ENCODE measurements at regions not wholly inside any gene's neighbourhood (a gene's known extent, or its start where the extent isn't known, plus 50 kb on each side); places are given as distances from the start of the nearest gene placed in this dataset.

DNA sequence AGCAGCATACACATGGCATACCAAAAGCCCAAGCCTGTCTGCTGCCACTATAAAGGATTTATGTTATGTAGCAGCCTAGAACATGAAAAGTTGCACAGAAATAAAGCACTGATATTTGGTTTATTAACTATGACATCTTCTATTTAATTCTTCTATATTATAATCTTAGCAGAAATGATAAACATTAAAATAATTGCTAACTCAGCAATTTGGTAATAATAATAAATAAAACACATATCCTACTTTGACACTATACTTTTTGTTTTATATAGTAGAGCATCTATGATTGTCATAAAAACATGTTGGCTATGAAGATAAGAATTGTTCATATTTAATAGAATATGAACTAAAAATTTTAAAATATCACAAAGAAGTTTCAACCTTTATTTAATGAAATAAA lies 1733.3 kb upstream of the IGFBP7 start:
- TF ChIP-seq POLR2A (IDR thresholded peaks at IDR 0.05) = no peak
- TF ChIP-seq, protein P1, sequence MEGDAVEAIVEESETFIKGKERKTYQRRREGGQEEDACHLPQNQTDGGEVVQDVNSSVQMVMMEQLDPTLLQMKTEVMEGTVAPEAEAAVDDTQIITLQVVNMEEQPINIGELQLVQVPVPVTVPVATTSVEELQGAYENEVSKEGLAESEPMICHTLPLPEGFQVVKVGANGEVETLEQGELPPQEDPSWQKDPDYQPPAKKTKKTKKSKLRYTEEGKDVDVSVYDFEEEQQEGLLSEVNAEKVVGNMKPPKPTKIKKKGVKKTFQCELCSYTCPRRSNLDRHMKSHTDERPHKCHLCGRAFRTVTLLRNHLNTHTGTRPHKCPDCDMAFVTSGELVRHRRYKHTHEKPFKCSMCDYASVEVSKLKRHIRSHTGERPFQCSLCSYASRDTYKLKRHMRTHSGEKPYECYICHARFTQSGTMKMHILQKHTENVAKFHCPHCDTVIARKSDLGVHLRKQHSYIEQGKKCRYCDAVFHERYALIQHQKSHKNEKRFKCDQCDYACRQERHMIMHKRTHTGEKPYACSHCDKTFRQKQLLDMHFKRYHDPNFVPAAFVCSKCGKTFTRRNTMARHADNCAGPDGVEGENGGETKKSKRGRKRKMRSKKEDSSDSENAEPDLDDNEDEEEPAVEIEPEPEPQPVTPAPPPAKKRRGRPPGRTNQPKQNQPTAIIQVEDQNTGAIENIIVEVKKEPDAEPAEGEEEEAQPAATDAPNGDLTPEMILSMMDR (IDR thresholded peaks at IDR 0.05) = no peak
